ENCODE measurements at regions not wholly inside any gene's neighbourhood (a gene's known extent, or its start where the extent isn't known, plus 50 kb on each side); places are given as distances from the start of the nearest gene placed in this dataset.
"Not testable (repeated sequence)": the region's sequence is repeated elsewhere in the genome, so short reads cannot be mapped to it uniquely, and the experiment has no call there.

GRCh38 chr19:28329429-28329828 is 883.5 kb downstream of the UQCRFS1 start:
- no peak for DNase-seq

DNA sequence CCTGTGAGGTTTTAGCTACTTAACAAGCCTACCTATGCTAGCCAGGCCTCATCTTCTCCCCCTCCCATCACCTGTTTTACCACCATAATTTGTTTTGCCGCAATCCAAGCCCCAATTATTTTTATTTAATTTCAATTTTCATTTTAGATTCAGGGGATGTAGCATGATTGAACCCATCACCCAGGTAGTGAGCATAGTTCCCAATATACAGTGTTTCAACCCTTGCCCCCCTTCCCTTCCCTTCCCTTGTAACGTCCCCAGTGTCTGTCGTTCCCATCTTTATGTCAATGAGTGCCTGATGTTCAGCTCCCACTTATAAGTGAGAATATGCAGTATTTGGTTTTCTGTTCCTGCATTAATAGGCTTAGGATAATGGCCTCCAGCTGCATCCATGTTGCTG is 885.0 kb downstream of the UQCRFS1 start:
- DNase-seq = no peak

DNA sequence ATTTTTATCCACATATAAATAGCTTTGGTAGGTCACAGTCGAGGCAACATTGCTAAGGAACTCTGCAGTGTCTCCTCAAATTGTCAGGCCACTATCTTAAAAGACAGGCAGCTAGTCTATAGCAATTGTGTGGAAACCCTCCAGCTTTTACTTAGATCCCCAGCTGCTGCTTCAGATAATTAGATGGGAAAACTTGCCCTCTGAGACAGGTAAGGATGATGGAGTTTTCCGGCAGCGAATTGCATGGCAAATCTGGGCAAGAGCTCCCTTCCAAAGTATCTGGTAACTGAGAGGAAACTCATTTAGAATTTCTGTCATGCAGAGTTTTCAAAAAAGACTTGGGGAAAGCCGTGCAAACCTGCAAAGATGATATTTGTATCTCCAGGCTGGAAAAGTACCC is 886.2 kb downstream of the UQCRFS1 start:
- DNase-seq = no peak

DNA sequence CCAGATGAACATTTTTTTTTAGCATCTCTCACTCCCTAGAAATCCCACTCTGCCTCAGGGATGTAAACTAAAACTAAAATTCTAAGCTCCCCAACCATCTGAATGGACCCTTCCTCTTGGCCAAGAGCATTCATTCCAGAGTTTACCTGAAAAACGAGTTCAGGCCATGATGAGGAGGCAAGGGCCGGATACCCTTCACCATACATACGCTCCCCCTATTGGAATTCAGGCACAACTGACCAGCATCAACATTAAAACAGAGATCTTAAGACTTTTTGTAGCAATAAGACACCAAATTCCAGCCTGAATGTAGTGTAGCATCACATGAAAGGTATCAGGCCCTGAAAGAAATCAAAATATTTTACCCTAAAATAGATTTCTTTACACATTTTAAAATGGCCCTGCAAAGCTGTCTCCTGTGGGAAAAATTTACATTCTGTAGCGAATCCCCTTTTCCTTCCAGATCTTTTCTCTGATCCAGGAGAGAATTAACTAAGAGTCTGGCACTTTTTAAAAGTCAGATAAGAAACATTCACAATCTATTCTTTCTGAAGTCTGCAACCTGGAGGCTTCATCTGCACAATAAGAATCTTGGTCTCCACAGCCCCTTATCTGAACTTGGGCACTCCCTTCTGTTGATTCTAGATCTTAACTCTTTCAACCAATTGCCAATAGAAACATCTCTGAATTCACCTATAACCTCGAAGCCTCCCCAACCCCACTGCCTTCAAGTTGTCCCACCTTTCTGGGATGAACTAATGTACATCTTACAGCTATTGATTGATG is 888.5 kb downstream of the UQCRFS1 start:
- DNase-seq = no peak

DNA sequence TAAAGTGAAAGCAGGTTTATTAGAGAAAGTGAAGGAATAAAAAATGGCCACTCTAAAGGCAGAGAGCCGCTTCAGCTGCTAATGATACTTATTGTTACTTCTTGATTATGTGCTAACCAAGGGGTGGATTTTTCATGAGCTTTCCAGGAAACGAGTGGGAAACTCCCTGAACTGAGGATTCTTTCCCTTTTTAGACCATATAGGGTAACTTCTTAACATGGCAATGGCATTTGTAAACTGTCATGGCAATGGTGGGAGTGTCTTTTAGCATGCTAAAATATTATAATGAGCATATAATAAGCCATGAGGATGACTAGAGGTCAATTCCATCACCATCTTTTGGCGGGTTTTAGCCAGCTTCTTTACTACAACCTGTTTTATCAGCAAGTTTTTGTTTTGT is 890.0 kb downstream of the UQCRFS1 start:
- no peak for DNase-seq

GRCh38 chr19:28322491-28322890 is 890.5 kb downstream of the UQCRFS1 start:
- DNase-seq = no peak

DNA sequence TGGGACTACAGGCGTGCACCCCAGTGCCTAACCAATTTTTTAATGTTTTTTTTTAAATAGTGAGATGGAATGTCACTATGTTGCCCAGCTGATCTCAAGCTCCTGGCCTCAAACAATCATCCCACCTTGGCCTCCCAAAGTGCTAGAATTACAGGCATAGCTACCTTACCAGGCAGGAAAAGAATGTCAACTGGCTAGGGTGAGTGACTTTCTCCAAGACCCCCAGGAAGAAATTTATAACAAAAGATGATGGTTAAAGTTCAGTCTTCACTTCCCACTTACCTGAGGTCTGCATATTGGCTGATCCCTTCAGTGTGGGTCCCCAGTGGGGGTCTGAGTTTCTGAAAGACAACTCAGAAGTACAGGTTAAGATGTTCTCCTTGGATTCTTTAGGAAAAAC is 893.0 kb downstream of the UQCRFS1 start:
- no peak for DNase-seq

DNA sequence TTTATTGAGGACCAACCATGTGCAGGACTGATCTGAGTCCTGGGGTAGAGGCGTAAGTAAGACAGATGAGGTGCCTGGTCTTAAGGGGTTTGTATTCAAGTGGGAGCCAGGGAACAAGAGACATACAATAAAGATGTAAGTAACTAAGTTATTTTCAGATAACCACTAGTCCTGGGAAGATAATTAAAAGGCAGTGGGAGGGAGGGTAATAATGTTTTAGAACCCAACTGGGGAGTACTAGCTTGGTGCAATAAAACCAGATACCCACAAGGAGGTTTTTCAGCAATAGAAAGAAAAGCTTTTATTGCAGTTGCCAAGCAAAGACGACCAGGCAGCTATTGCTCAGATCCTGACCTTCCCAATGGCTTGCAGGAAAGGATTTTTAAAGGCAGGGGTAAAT is 893.7 kb downstream of the UQCRFS1 start:
- no peak for DNase-seq

- DNase-seq = no peak
These were observed 894.3 kb downstream of the UQCRFS1 start for GRCh38 chr19:28318469-28319179.

- no peak for DNase-seq
These were observed 896.5 kb downstream of the UQCRFS1 start for GRCh38 chr19:28316464-28316863.

DNA sequence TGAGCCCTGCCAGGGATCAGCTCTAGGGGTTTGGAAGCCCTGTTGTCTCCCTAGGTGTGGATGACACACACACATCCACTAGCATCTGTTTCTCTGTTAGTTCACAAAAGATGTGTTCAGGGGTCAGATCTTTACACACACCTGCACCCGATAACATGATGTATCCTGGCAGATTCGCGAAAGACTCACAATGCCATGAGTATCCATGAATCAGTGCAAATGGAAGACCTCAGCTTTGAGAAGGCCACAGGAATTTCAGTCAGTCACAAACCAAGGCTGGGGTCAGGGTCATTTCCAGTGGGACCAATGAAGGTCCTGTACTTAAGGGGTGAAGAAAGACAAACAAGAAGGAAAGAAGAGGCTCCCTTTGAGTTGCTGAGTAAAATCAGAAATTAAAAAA is 898.2 kb downstream of the UQCRFS1 start:
- no peak for DNase-seq

DNA sequence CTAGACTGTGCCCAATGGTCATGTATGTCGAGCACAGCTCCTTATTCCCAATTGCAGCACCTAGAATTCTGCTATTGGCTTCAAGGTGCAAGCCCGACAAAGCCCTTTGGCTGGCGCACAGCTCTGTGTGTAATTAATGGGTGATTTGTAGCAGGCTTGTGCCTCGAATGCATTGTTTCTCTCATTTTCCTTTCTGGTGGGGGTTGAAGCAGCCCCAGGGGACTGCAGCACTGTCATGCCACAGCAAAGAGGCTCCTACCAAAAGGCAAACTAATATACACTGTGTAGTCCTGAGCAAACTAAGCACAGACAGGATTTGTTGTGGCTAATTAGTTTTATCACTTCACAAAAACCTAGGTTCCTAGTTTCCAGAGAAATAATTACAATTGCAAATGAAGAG is 898.7 kb downstream of the UQCRFS1 start:
- no peak for DNase-seq

GRCh38 chr19:28313633-28314032 is 899.3 kb downstream of the UQCRFS1 start:
- DNase-seq = no peak

- DNase-seq = no peak
These were observed 900.7 kb downstream of the UQCRFS1 start for GRCh38 chr19:28312269-28312668.

- DNase-seq = not testable (repeated sequence)
These were observed 902.1 kb downstream of the UQCRFS1 start for GRCh38 chr19:28310829-28311228.

GRCh38 chr19:28309070-28309469 is 903.9 kb downstream of the UQCRFS1 start:
- no peak for DNase-seq

- DNase-seq = no peak
These were observed 905.0 kb downstream of the UQCRFS1 start for GRCh38 chr19:28307963-28308362.

DNA sequence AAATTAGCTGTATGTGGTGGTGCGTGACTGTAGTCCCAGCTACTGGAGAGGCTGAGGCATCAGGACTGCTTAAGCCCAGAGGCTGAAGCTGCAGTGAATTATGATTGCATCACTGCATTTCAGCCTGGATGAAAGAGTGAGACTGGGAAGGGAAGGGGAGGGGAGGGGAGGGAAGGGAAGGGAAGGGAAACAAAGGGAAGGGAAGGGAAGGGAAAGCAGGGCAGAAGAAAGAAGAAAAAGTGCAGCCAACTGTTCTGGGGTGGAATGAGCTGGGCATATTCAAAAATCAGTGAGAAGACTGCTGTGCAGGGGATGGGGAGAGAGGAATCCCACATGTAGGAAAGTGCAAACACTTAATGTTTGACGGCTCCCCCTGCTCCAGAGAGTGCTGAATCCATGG is 905.5 kb downstream of the UQCRFS1 start:
- no peak for DNase-seq

DNA sequence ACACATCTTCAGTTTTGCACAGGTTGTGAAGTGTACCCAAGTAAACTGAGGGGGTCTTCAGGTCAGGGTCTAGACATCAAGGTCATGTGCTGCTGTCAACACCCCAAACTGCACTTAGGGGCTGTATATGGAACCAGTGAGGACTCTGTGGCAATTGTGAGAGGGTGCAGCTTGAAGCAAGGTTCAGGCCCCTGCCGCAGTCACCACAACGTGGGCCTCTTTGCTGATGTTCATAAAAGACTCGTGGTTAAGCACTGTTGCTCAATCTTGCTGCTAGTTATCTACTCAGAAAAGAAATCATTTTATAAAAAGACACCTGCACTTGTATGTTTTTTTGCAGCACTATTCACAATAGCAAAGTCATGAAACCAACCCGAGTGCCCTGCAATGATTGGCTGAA is 907.4 kb downstream of the UQCRFS1 start:
- DNase-seq = no peak

DNA sequence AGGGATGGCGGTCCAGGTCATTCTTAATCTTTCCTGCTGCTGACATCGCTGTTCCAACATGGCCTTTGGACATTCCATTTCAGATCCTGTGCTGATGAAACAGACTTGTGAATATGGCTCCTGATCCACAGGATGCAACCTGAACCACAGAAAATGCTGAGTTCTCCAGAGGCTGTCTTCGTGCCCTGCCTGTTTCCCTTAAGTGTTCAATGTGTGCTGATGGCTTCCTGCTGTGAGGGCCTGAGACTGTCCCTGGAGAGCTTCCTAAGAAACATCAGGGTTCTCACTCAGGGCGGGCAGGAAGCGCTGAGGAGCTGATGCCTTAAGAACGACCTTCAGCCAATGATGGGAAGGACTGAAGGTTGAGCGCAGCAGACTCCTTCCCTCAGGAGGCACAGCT is 909.4 kb downstream of the UQCRFS1 start:
- DNase-seq = no peak

DNA sequence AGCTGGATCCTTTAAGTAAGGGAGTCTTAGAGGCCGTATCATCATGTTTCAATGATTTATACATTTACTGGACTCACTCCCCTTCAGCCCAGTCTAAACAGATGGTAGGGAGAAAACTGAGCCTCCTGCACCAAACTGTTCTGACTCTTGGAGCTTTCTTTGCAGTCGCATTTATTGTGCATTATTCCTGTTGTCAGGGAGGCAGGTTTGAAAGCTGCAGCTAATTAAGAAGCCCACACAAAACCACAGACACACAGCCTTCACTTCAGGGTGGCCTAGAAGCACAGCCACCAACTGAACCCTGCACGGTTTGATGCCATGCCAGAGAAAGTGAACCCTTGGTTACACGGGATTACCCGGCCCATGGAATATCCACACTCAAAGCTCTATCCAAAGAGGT is 911.0 kb downstream of the UQCRFS1 start:
- no peak for DNase-seq

DNA sequence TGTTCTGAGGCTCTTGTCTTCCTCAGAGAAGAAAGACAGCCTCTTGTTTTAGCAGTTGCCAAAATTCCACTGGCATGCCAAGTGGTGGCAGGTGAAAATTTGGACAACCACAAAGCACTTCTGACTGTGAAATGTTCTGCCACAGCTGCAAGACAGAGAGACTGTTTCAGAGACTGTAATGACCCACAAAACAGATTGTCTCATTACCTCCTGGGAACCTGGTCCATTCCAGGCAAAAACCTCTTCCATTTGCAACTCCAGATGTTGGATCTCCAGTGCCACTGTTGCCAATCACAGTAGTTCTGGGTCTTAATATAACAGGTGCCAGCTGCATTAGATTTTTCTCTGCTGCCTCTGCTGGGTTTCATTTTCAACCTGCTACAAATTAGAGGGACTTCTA is 911.5 kb downstream of the UQCRFS1 start:
- DNase-seq = no peak

DNA sequence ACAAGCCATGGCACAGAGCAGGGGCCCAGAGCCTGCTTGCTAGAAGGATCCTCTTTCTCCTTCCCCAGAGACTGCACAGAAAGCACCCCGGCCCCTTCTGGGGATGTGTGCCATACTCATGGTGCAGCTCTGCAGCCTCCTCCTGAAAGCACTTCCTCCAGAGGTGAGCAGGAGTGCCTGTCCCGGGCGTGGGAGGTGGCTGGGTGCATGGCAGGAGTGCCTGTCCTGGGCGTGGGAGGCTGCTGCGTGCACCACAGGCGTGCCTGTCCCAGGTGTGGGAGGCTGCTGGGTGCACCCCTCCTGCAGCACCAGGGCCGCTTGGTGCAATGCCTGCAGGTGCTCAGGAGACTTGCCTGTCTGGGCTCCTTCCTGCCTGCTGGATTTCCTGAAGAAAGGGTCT is 913.3 kb downstream of the UQCRFS1 start:
- DNase-seq = no peak

DNA sequence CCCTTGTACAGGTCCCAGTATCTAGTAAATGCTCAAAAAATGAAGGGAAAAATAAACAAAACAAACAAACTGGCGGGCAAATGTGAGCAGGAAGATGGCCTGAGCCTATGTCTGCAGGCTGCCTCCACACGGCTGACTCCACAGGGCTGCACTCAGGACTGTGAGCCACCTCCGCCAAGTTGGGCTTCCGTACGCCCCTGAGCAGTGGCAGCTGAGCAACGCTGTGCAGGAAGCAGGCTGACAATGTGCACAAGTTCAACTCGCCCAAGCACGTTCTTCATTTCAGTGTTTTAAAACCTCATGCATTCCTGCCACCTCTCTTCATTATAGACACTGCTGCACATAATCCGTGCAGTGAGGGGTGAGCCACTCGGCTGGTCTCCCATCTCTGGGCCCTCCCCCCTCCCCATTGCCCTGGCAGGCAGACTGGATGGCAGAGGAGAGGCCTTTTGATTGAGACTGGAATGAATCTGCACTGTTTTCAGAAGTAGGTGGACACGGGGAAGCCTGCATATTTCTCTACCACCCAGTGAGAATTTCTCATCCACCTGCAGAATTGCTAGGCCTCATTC is 915.3 kb downstream of the UQCRFS1 start:
- no peak for DNase-seq

All from AML-193 (cell line).